ENCODE measurements at regions not wholly inside any gene's neighbourhood (a gene's known extent, or its start where the extent isn't known, plus 50 kb on each side); places are given as distances from the start of the nearest gene placed in this dataset.

DNA sequence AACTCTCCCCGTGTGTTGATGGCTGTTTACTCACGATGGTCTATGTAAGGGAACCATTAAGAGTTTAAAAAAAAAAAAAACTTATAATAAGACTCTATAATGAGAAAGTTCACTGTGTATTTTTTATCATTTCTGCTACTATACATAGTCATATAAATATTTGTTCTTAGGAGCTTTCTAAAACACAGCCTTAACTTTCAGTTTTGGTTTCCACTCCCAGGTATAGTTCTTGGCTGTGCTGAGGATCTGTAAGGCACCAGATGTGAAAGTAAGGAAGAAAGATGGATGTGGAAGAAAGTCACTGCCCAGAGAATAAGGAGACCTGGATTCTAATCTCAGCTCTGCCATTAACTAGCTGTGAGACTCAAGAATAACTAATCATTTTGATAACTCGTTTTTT, 101.9 kb upstream of the THBS1 start:
- Histone ChIP-seq H3K4me1 (ENCODE audit: control insufficient read depth in 1 of 2, insufficient read depth in 2 of 2, low read depth in 1 of 2, low read length in 1 of 2) (no peaks in the 10 kb centered on the region), H3F3A (replicated peaks; ENCODE audit: insufficient read depth) (no peaks in the 10 kb centered on the region), H3K4me2 (no peak overlapping the region), H3K9me2 (no peaks in the 10 kb centered on the region), H4K20me1 (ENCODE audit: insufficient read depth) (no peaks in the 10 kb centered on the region), H3K27me3 (ENCODE audit: insufficient read depth) (no peaks in the 10 kb centered on the region), H3K27ac (ENCODE audit: low read depth in 2 of 2, low read length in 1 of 2) (no peak overlapping the region), H3K9me3 (no peaks in the 10 kb centered on the region), H3K36me3 (replicated peaks in 1 of 2; ENCODE audit: control insufficient read depth in 1 of 2, insufficient read depth in 2 of 2, low read length in 1 of 2) (no peaks in the 10 kb centered on the region), H3K79me2 (ENCODE audit: insufficient read depth) (no peaks in the 10 kb centered on the region), H3K4me3 (ENCODE audit: low read depth in 2 of 2, low read length in 1 of 2) (no peak overlapping the region), H3K9ac (no peak overlapping the region), H2AFZ (ENCODE audit: low read depth) (no peak overlapping the region)
- no peak for TF ChIP-seq TCF12 (IDR thresholded peaks at IDR 0.05)
- no peak for TF ChIP-seq MEF2A (IDR thresholded peaks at IDR 0.05; ENCODE audit: borderline replicate concordance, low read depth)
- TF ChIP-seq PBX3 (IDR thresholded peaks at IDR 0.05) = no peak
- no peak for TF ChIP-seq CTCF (IDR thresholded peaks at IDR 0.05)
- TF ChIP-seq JUND (IDR thresholded peaks at IDR 0.05) = no peak
- no peak for TF ChIP-seq YY1 (IDR thresholded peaks at IDR 0.05; ENCODE audit: low read depth)
- TF ChIP-seq CHD2 (IDR thresholded peaks at IDR 0.05; ENCODE audit: low read length, partially characterized antibody) = no peak
- no peak for TF ChIP-seq FOSL2 (IDR thresholded peaks at IDR 0.05; ENCODE audit: borderline replicate concordance, low read depth)
- TF ChIP-seq RAD21 (IDR thresholded peaks at IDR 0.05; ENCODE audit: low read length) = no peak
- TF ChIP-seq NRF1 (IDR thresholded peaks at IDR 0.05; ENCODE audit: low read depth, low read length) = no peak
- TF ChIP-seq POLR2AphosphoS5 (IDR thresholded peaks at IDR 0.05; ENCODE audit: low read depth, low read length) = no peak
- POLR2A ChIA-PET = no interaction called here
- WGBS (ENCODE audit: low lambda C conversion rate) = 71% methylated on average over 3 of the region's 3 CpGs
- CTCF ChIA-PET = interaction anchor here (1.2 kb wide), 1 partner anchor 9 kb away, joined by 4 read pairs; no protein-coding TSS in a partner anchor
- no peak for DNase-seq

DNA sequence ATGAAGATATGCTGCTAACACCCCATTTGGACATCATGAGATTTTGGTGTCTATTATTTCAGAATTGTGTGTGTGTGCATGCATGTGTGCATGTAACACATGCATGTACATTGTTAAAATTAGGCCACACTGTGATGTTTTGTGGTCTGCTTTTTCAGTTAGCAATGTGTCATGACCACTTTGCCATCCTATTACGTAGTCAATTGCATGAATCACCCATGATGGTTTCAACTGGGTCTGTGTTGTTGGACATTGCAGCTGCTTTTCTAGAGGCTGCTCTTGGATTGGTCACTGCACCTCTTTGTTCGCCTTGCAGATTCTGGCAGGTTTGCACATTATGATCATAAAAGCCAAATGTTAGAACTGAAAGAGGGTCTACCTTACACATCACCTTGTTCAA, 101.0 kb upstream of the THBS1 start:
- ChIA-PET CTCF (no interaction called here), POLR2A (no interaction called here)
- Histone ChIP-seq H3K27ac (ENCODE audit: low read depth in 2 of 2, low read length in 1 of 2) (no peak overlapping the region), H3F3A (replicated peaks; ENCODE audit: insufficient read depth) (no peaks in the 10 kb centered on the region), H3K9me2 (no peaks in the 10 kb centered on the region), H3K4me1 (ENCODE audit: control insufficient read depth in 1 of 2, insufficient read depth in 2 of 2, low read depth in 1 of 2, low read length in 1 of 2) (no peaks in the 10 kb centered on the region), H3K27me3 (ENCODE audit: insufficient read depth) (no peaks in the 10 kb centered on the region), H3K4me2 (no peak overlapping the region), H3K36me3 (replicated peaks in 1 of 2; ENCODE audit: control insufficient read depth in 1 of 2, insufficient read depth in 2 of 2, low read length in 1 of 2) (no peaks in the 10 kb centered on the region), H3K79me2 (ENCODE audit: insufficient read depth) (no peaks in the 10 kb centered on the region), H3K9me3 (no peaks in the 10 kb centered on the region), H4K20me1 (ENCODE audit: insufficient read depth) (no peaks in the 10 kb centered on the region), H2AFZ (ENCODE audit: low read depth) (no peak overlapping the region), H3K9ac (no peak overlapping the region), H3K4me3 (ENCODE audit: low read depth in 2 of 2, low read length in 1 of 2) (no peak overlapping the region)
- whole genome bisulfite sequencing (ENCODE audit: low lambda C conversion rate) = 80% methylated on average over 2 of the region's 2 CpGs
- DNase-seq = no peak
- TF ChIP-seq FOXJ3 (CRISPR knock-in tag; IDR thresholded peaks at IDR 0.05) = no peak
- TF ChIP-seq POLR2AphosphoS5 (IDR thresholded peaks at IDR 0.05; ENCODE audit: low read depth, low read length) = no peak
- TF ChIP-seq SMC3 (IDR thresholded peaks at IDR 0.05; ENCODE audit: low read depth, low read length) = no peak
- TF ChIP-seq RXRA (IDR thresholded peaks at IDR 0.05; ENCODE audit: borderline replicate concordance, low read depth) = no peak
- TF ChIP-seq, protein P1, sequence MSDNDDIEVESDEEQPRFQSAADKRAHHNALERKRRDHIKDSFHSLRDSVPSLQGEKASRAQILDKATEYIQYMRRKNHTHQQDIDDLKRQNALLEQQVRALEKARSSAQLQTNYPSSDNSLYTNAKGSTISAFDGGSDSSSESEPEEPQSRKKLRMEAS (IDR thresholded peaks at IDR 0.05; ENCODE audit: low read depth) = no peak
- TF ChIP-seq, protein P2, sequence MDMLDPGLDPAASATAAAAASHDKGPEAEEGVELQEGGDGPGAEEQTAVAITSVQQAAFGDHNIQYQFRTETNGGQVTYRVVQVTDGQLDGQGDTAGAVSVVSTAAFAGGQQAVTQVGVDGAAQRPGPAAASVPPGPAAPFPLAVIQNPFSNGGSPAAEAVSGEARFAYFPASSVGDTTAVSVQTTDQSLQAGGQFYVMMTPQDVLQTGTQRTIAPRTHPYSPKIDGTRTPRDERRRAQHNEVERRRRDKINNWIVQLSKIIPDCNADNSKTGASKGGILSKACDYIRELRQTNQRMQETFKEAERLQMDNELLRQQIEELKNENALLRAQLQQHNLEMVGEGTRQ (IDR thresholded peaks at IDR 0.05; ENCODE audit: borderline replicate concordance, low read depth, low read length) = no peak
- TF ChIP-seq ZBTB33 (IDR thresholded peaks at IDR 0.05; ENCODE audit: borderline replicate concordance, low read depth) = no peak
- no peak for TF ChIP-seq YY1 (IDR thresholded peaks at IDR 0.05; ENCODE audit: low read depth)

Measured in SK-N-SH (cell line).